NOMO-1 treated with dmso at 0.1 percent for 144 hours (cell line): ENCODE measurements at regions not wholly inside any gene's neighbourhood (a gene's known extent, or its start where the extent isn't known, plus 50 kb on each side); places are given as distances from the start of the nearest gene placed in this dataset.
"Not testable (repeated sequence)": the region's sequence is repeated elsewhere in the genome, so short reads cannot be mapped to it uniquely, and the experiment has no call there.

Experiments
- DNase-seq: peaks from one replicate; lab custom pipeline; 2025; ENCODE audit not compliant: unreplicated experiment; lab: John Stamatoyannopoulos, UW

DNA sequence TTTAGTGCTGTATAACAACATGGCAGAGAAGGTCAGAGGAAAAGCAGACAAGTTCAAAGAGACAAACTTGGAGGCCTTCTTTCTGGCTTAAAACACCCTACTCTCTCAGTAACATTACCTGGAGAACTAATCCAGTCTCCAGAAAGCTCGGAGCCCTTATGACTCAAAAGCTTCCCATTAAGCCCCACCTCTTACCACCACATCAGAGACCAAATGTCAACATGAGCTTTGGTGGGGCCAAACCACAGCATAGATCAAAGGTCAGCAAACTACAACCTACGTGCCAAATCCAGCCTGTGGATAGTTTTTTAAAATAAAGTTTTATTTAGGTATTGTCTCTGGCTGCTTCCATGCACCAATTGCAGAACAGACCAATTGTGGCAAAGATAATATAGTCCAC, 589.9 kb downstream of the DNAH5 start:
- DNase-seq = no peak

DNA sequence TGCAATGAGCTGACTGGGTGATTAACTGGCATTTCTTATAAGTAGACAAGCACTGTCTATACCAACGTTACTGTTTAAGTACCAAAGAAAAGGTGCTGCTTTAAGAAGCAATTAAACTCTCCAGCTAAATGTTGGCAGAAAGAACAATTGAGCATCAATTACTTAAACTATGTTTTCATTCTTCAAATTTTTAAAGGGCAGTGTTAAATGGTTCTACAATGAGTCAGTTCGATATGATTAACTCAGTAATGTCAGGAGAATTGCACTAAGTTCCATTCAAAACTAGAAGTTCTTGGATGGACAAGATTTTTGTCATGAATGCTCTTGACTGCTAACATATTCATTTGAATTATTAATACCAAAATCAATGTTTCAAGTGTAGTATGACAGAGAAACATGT, 593.7 kb downstream of the DNAH5 start:
- no peak for DNase-seq

DNA sequence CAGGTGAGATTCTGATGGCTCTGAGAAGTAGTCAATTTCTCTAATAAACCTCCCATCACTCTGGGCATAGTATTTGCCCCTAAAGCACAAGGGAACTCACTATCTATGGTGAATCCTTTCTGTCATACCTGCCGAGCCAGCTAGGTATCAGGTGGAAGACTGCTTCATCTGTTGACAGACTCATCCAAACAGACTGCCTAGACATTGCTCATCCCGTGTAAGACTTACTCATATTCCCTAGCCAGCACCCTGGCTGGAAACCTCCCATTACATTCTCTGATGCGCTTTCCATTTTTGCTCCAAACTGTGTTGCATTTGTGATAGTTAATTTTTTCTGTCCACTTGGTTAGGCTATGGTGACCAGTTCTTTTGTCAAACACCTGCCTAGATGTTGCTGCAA, 595.9 kb downstream of the DNAH5 start:
- no peak for DNase-seq

DNA sequence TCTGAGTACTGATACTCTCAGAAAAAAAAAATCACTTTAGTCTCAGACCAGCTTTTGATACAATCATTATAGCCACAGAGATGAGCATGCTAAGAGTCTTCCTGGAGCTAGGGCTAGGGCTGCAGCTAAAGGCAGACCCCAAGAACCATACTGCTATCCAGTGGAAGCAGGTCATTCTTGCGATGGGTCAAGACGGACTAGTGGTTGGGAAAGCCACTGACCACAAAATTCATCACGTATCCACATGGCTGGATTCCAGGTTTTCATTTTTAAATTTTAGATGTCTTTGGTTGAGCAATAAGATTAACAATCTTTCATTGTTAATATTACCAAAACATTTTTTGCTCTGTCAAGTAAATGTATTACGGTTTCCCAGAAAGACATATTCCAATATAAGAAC, 598.1 kb downstream of the DNAH5 start:
- no peak for DNase-seq

DNA sequence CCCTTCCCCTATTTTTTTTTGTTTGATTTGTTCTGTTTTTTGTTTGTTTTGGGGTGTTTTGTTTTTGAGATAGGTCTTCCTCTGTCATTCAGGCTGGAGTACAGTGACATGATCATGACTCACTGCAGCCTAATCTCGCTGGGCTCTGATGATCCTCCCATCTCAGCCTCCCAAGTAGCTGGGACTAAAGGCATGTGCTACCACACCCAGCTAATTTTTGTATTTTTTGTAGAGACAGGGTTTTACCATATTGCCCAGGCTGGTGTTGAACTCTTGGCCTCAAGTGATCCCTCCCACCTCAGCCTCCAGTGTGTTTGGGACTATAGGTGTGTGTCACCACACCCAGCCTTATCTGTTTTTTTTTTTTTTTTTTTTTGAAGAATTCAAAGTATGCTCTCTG, 605.4 kb downstream of the DNAH5 start:
- DNase-seq = no peak

DNA sequence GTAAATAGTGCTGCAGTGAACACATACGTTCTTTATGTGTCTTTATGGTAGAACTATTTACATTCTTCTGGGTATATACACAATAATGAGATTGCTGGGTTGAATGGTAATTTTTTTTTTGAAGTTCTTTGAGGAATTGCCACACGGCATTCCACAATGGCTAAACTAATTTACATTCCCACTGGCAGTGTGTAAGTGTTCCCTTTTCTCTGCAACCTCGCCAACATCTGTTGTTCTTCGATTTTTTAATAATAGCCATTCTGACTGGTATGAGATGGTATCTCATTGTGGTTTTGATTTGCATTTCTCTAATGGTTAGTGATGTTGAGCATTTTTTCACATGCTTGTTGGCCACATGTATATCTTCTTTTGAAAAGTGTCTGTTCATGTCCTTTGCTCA, 609.5 kb downstream of the DNAH5 start:
- DNase-seq = not testable (repeated sequence)

DNA sequence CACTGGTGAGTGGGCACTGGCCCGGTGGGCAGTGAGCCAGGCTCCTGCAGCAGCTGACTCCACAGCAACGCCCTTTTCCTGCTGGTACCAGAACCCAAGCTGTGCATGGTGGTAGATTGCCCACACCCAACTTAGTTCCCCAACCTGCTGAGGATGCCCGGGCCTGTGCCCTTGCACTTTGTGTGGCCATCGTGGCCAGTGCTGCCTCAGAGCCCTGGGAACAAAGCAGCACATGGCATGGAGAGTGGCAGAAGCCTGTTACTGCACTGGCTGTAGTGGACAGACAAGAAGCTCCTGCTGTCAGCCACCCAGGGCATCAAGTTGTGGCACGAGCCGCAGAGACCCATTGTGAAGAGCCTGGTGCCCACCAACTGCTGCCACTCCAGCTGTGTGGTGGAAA, 612.9 kb downstream of the DNAH5 start:
- no peak for DNase-seq

DNA sequence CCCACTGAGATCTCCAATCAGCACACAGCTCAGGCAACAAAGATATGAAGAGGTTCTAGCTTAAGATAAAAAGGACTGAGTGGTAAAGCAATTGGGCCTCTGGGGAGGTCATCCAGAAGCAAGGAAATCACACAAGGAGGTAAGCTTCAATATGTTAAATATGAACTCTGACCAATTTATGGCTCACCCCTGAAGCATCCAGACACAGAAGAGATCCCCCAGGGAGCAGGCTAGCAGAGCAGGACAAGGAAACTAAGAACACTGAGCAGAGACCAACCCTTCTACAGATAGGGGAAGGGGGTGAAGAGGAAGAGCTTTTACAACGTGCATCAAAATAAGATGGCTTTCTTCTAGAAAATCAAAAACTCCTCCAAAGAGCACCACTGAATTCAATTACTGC, 616.2 kb downstream of the DNAH5 start:
- no peak for DNase-seq

DNA sequence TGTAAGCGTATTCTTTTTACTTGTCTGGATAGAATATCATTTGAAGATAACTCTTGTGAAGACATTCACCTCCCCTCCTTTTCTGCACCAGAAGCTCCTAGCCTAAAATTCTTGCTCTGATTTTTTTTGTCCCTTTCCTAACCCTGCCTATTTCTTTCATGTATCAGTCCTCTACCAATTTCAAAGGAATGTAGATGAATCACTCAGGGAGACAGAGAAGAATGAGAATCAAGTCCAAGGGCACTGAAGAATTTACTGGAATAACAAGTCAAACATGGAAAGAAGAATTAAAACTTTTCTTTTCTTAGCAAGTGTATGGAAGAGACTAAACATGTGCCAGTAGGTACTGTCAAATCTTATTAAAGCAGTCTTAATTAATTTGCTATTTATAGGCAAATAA, 618.7 kb downstream of the DNAH5 start:
- DNase-seq = no peak

DNA sequence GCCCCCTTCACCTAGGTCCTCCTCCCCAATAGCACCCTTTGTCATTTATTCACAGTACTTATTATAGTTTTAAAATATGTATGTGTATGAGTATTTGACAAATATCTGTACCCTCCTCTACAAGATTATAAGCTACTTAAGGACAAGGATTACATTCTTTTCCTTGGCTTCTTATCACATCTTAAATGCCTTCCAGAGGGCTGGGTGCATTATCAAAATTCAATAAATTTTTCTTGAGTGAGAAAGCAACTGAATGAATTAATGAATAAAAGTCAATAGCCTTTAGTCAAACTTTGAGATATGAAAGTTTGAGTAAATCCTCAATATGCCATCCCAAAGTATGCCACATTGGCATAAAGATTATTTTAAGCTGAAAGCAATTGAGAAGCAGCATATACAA, 621.7 kb downstream of the DNAH5 start:
- no peak for DNase-seq

DNA sequence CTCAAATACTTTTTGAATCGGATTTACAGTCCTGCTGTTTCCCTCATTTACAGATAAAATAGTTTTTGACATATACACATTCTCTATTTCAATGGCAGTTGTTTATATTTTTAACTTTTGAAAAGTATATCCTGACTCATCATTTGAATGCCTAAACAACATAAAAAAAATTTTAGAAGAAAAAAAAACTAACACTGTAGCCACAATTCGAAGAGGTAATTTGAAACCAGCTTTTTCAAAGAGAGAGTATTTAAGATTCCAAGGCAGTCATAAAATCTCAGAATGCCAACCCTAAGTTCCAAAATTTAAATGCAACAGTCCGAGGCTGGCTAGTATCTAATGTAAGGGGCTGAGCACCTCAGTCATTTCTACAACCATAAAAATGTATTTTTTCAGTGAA, 626.8 kb downstream of the DNAH5 start:
- DNase-seq = no peak

DNA sequence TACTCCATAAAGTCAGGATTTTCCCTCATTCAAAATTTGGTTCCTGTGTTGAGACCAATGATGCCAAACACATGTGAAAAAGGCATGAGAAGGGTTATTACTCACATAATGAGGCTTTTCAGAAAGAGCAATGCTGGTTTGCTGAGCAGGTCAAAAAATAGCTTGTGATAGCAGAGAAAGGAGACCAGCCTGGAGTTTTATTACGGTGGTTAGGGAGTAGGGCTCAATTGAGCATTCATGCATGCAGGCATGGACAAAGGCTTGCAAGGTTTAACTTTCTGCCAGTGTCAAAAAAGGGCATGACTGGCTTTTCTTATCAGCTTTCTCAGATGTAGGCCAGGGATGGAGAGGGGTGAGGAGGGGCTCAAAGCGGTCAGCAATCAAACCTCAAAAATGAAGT, 628.3 kb downstream of the DNAH5 start:
- no peak for DNase-seq

DNA sequence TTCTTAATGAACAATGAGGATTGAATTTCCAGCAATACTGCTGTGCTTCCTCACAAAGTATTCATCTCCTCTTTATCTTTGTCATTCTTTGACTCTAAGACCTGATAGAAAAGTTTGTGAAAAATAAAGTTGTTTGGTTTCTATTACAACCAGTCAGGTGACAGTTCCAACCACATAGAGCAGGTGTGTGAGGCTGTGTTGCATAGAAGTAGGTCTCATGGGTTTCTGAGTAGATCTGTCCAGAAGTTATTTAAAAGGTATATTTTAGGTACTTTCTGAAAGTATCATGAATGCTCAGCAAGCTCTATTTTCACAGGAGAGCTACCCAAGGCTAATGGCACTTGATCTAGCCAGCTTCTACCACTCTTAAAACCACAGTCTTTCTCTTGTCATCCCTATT, 637.0 kb downstream of the DNAH5 start:
- DNase-seq = no peak

DNA sequence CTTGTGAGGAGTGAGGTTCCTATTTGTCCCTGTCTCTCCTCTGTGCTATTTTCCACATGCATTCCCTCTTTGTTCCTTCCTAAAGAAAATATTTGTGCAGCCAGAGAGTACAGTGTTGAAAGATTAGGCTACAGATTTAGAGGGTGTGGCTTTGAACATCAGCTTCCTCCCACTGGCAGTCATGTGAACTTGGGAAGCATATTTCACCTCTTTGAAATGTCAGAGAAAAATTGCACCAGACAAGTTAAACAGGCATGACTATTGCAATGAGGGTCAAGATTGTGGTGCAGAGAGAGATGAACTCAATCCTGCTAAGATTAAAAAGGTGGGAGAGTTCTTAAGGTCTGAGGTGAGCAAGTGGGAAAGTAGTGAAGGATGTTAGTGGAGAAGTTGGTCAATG, 641.0 kb downstream of the DNAH5 start:
- no peak for DNase-seq

DNA sequence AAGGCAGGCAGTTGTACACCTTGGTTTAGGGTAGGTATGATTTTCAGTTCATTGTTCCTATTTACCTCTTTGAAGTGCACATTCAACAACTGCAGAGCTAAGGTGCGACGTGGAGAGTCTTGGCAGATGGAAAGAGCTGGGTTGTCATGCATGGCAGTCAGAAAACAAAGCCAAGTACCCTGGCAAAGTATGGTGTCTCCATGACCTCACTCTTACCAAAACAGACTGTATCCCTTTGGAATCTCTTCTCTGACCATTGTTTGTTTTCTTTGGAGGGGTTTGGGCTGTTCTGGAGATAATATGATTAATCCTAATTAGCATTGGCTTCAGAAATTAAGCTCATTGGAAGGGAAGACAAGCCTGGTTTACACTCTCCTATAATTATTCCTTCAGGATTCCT, 665.7 kb downstream of the DNAH5 start:
- DNase-seq = no peak

DNA sequence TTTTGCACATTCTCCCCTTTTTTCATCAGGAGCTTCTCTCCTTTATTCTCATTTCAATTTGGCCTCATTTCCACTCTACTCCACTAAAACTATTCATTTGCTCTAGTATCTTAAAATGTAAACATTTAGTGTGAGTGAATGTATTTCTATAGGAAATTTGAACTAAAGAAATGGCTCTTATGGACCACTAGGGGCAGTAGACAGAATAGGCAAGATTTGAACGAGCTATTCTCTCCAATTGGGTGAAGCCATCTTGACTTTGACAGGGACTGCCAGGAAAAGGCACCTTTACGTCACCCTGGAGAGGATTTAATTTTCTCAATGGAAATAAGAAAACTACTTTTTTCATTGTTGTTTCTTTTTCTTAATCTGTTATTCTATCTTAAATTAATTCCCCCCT, 666.3 kb downstream of the DNAH5 start:
- no peak for DNase-seq

DNA sequence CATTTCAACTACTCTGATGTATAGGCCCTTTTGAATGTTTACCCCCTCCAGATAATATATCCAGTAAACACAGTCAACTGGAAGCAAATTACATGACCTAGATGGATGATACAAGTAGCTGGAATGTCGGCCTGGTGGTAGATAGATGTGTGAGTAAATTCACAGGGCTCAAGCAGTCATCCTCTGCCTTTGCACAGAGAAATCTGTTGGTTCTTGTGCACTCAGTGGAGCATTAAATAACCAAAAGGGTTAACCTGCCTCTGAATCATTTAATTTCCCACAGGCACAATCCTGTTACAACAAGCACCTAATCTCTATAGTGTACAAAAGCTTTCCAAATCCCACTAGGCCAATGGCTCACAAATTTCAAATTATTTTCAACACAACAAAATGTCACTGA, 668.3 kb downstream of the DNAH5 start:
- no peak for DNase-seq

DNA sequence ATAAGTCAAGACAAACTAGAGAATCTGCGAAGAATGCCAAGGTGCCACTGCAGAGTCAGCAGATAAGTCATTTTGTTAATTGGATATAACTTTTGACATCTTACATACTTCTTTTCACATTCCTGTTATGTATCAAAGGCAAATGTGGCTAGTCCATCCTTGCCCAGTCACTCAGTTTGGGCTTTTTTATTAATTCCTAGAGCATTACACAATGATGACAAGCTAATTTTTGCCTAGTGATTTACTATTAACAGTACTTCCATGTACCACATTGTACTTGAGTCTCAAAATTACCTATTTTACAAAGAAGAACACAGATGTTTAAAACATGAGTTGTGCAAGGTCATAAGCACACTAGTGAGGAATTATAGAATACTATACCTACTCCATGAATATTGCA, 680.8 kb downstream of the DNAH5 start:
- DNase-seq = no peak

DNA sequence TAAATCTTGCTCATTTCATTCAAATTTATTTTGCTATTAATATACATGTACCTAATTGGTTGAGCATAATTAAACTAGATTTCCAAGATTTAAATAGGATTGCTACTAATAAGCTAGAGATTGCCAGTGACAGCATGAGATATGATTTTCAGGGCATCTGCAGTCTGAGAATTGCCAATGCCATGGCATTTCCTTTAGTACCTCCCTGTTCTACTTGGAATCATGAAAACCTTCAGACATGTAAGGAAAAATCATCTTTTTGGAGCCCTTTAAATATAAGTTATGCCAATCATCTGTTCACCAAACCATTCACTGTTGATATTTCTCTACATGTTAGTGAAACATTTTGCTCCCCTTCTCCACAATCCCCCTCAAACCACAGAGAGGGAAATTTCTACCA, 691.4 kb downstream of the DNAH5 start:
- DNase-seq = no peak

DNA sequence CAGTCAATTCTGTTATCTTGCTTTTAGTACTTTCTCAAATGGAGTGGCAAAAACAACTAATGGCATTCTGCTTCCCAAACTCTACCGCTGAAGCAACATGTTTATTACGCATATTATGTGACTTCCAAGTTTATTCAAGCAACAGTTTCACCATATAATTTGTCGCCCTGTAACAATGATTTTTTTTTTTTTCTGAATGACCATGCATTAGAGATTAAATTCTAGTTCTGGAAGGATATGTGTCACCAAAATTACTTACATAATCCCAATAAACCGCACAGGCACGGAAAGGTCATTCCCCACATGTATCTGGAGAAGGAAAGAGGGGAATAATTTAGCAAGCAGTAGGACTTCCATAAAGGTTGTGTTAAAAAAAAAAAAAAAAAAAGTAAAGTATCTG, 691.8 kb downstream of the DNAH5 start:
- no peak for DNase-seq

DNA sequence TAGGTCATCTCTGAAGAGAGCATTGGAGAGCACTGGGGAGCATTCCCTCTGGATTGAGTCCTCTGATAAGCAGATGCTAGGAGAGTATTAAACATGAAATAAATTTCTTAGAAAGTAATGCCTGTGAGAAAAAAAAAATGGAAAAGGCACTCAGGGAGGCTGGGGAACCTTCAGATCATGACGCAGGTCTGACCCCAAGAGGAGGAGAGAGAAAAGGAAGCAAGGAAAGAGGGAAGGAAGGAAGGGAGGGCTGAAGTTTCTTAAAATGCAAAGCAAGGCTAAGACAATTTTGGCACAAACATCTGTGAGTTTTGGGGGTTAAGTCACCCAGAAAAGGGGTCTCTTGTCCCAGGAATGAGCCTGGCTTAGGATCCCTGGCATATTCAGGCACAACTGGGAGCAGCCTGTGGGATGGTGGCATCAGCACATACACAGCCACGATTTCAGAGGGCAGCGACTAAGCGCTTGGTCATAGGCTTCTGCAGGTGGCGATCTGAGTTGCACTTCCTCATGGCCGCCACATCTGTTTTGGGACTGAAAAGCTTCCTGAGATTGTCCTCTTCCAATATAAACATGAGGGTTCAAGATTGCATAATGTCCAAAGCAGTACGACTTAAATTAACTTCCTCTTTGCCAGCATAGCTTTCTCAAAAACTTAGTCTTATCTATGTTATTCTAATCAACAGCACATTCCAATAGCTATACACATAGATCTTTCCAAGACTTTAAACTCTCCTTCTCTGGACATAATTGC, 692.7 kb downstream of the DNAH5 start:
- peak; percentile 37 for DNase-seq

DNA sequence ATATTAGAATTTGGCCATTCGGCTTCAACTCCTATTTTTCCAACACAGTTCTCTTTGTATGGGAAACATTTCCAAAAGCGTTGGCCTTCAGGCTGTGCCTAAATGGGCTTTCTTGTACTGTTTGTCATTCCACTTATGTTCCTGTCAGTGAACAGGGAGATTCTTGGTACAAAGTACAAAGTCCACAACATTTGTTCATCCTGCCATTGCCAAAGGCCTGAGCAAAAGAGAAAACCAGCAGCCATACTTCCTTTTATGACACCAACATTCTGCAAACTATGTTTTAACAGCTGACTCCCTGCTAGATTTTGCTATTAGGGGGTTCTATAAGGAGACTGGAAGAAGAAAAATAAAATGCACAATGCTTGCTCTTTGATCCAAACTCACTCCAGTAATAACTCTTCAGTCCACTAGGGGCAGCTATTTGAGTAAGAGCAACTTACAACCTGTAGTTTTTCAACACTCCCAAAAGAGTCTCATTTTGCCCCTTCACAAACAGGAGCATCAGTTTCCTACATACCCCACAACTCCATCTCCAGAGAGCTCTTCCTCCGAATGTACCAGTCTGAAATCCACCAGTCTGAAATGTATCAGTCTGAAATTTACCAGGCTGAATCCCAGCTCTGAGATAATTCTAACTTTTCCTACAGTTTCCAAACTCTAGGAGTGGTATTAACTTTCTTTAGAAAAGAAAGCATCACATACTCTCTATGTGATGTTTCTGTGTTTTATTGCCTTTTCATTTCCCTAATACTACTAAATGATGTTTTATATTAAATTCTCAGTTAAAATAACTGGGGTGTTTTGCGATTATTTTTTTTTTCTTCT, 693.8 kb downstream of the DNAH5 start:
- no peak for DNase-seq

DNA sequence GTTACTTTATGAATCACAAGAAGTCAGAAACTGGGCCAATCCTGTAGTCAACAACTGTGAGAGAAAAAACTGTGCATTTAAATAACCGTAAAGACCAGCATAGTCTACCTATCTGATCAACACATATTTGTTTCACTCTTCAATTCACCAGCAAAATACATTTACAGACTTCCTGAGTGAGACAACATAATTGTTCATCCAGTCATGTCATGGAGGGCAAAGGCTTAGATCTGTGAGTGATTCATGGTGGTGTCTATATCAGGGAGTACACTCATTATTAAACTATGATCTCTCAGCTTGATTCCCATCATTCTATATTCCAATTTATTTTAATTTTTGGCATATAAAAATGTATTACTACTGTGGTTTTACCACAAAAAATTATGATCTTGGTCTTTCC, 694.6 kb downstream of the DNAH5 start:
- no peak for DNase-seq
